ENCODE measurements at regions not wholly inside any gene's neighbourhood (a gene's known extent, or its start where the extent isn't known, plus 50 kb on each side); places are given as distances from the start of the nearest gene placed in this dataset.

DNA sequence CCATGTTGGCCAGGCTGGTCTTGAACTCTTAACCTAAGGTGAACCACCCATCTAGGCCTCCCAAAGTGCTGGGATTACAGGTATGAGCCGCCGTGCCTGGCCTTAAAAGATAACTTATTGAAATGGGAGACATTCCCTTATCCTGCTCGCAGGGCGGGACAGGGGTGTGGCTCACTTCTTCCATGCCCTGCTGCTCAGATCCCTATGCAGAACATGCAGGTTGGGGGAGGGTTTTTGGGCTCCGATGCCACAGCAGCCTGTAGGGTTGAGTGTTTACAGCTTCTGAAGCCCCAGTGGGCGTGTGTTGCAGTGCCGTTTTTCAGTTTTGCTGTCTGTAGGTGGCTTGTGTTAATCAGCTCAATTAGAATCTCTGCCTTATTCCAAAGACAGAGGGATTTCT lies 108.0 kb upstream of the BRINP1 start:
- POLR2A ChIA-PET, result no interaction called here

DNA sequence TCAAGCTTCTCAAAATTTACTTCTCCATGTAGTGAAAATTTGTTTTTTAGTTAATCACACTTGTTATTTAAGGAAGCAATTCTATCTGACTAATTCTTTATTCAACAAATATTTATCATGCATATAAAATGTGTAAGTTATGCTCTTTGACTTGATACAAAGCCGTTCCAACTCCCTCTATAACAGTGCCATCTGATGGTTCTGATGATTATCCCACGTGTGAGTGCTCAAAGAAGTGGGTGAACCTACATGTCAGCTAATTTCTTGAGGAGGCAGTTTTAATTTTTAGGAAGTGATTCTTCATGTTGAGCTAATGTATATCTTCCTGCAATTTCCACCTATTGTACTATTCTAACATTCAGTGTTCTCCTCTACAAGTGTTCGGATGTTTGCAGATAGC lies 88.8 kb upstream of the BRINP1 start:
- intact Hi-C loops (cut with micrococcal nuclease; ENCODE audit: unreplicated experiment), result no loop called here
- no peak overlapping the region for H3K4me3 ChIP-seq (ENCODE audit: low read depth, low read length, poor library complexity, severe bottlenecking)
- no peak for TF ChIP-seq EZH2phosphoT487 (IDR thresholded peaks at IDR 0.05; ENCODE audit: borderline replicate concordance, low read depth, low read length)
- TF ChIP-seq, protein P1, sequence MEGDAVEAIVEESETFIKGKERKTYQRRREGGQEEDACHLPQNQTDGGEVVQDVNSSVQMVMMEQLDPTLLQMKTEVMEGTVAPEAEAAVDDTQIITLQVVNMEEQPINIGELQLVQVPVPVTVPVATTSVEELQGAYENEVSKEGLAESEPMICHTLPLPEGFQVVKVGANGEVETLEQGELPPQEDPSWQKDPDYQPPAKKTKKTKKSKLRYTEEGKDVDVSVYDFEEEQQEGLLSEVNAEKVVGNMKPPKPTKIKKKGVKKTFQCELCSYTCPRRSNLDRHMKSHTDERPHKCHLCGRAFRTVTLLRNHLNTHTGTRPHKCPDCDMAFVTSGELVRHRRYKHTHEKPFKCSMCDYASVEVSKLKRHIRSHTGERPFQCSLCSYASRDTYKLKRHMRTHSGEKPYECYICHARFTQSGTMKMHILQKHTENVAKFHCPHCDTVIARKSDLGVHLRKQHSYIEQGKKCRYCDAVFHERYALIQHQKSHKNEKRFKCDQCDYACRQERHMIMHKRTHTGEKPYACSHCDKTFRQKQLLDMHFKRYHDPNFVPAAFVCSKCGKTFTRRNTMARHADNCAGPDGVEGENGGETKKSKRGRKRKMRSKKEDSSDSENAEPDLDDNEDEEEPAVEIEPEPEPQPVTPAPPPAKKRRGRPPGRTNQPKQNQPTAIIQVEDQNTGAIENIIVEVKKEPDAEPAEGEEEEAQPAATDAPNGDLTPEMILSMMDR (conservative IDR thresholded peaks at IDR 0.05; ENCODE audit: low read length), result no peak
- H3K36me3 ChIP-seq (ENCODE audit: insufficient read depth, low read length), result no peaks in the 10 kb centered on the region
- ChIA-PET CTCF (ENCODE audit: unreplicated experiment) (no interaction called here), POLR2A (interaction anchor here (0.6 kb wide), 1 partner anchor 106 kb away, joined by 4 read pairs; no protein-coding TSS in a partner anchor)
- H3K9me3 ChIP-seq (ENCODE audit: low read length), result no peaks in the 10 kb centered on the region
- no peak for DNase-seq (ENCODE audit: low spot score)
- no TSS peak for BruUV-seq (replicated peaks)
- no peaks in the 10 kb centered on the region for H4K20me1 ChIP-seq (ENCODE audit: insufficient read depth, low read length)
- H3K4me2 ChIP-seq (ENCODE audit: low read length), result no peak overlapping the region
- H3K79me2 ChIP-seq (ENCODE audit: insufficient read depth, low read depth, low read length), result no peaks in the 10 kb centered on the region
- H3K4me1 ChIP-seq (ENCODE audit: insufficient read depth, low read length, poor library complexity, severe bottlenecking), result no peaks in the 10 kb centered on the region
- no peak overlapping the region for H3K27ac ChIP-seq (ENCODE audit: low read depth, low read length, poor library complexity, severe bottlenecking)
- H3K9me2 ChIP-seq (ENCODE audit: insufficient read depth, low read length), result no peaks in the 10 kb centered on the region
- H2AFZ ChIP-seq (ENCODE audit: low read length), result no peak overlapping the region

More for the DNA sequence above, 108.0 kb upstream of the BRINP1 start:
- Histone ChIP-seq H2AFZ (ENCODE audit: low read length) (no peak overlapping the region), H3K4me2 (ENCODE audit: low read length) (no peak overlapping the region), H3K9me3 (ENCODE audit: low read length) (no peaks in the 10 kb centered on the region), H3K4me3 (ENCODE audit: low read depth, low read length, poor library complexity, severe bottlenecking) (no peak overlapping the region), H3K27ac (ENCODE audit: low read depth, low read length, poor library complexity, severe bottlenecking) (no peak overlapping the region), H4K20me1 (ENCODE audit: insufficient read depth, low read length) (no peaks in the 10 kb centered on the region), H3K4me1 (ENCODE audit: insufficient read depth, low read length, poor library complexity, severe bottlenecking) (no peaks in the 10 kb centered on the region), H3K36me3 (ENCODE audit: insufficient read depth, low read length) (no peaks in the 10 kb centered on the region), H3K79me2 (ENCODE audit: insufficient read depth, low read depth, low read length) (no peaks in the 10 kb centered on the region), H3K9me2 (ENCODE audit: insufficient read depth, low read length) (no peaks in the 10 kb centered on the region)
- DNase-seq (ENCODE audit: low spot score), result no peak
- no TSS peak for BruUV-seq (replicated peaks)
- CTCF ChIA-PET (ENCODE audit: unreplicated experiment), result no interaction called here
- TF ChIP-seq, protein P1 (conservative IDR thresholded peaks at IDR 0.05; ENCODE audit: low read length), result no peak
- no peak for TF ChIP-seq EZH2phosphoT487 (IDR thresholded peaks at IDR 0.05; ENCODE audit: borderline replicate concordance, low read depth, low read length)
- intact Hi-C loops (cut with micrococcal nuclease; ENCODE audit: unreplicated experiment), result no loop called here

DNA sequence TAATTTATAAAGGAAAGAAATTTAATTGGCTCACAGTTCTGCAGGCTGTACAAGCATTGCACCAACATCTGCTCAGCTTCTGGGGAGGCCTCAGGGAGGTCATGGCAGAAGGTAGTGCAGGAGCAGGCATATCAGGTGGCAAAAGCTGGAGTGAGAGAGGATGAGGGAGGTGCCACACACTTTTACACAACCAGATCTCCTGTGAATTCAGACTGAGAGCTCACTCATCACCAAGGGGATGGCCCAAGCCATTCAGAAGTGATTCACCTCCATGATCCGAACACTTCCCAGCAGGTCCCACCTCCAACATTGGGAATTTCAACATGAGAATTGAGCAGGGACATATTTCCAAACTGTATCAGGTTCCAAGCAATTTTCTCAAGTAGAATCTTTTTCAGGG lies 84.7 kb upstream of the BRINP1 start:
- no peak overlapping the region for H3K4me2 ChIP-seq (ENCODE audit: low read length)
- H3K4me3 ChIP-seq (ENCODE audit: low read depth, low read length, poor library complexity, severe bottlenecking), result no peak overlapping the region
- no peaks in the 10 kb centered on the region for H3K4me1 ChIP-seq (ENCODE audit: insufficient read depth, low read length, poor library complexity, severe bottlenecking)
- H3K9me2 ChIP-seq (ENCODE audit: insufficient read depth, low read length), result no peaks in the 10 kb centered on the region
- no TSS peak for BruUV-seq (replicated peaks)
- no peaks in the 10 kb centered on the region for H3K9me3 ChIP-seq (ENCODE audit: low read length)
- no peaks in the 10 kb centered on the region for H3K79me2 ChIP-seq (ENCODE audit: insufficient read depth, low read depth, low read length)
- no peak overlapping the region for H2AFZ ChIP-seq (ENCODE audit: low read length)
- POLR2A ChIA-PET, result interaction anchor here (0.9 kb wide), 1 partner anchor 9 kb away, joined by 3 read pairs; no protein-coding TSS in a partner anchor
- DNase-seq (ENCODE audit: low spot score), result no peak
- no peak overlapping the region for H3K27ac ChIP-seq (ENCODE audit: low read depth, low read length, poor library complexity, severe bottlenecking)
- TF ChIP-seq EZH2phosphoT487 (IDR thresholded peaks at IDR 0.05; ENCODE audit: borderline replicate concordance, low read depth, low read length), result no peak
- TF ChIP-seq, protein P1 (conservative IDR thresholded peaks at IDR 0.05; ENCODE audit: low read length), result no peak
- H4K20me1 ChIP-seq (ENCODE audit: insufficient read depth, low read length), result no peaks in the 10 kb centered on the region
- no peaks in the 10 kb centered on the region for H3K36me3 ChIP-seq (ENCODE audit: insufficient read depth, low read length)
- intact Hi-C loops (cut with micrococcal nuclease; ENCODE audit: unreplicated experiment), result no loop called here
- CTCF ChIA-PET (ENCODE audit: unreplicated experiment), result no interaction called here

Data from OCI-LY7 (cell line).